ENCODE measurements at regions not wholly inside any gene's neighbourhood (a gene's known extent, or its start where the extent isn't known, plus 50 kb on each side); places are given as distances from the start of the nearest gene placed in this dataset.
"Not testable (repeated sequence)": the region's sequence is repeated elsewhere in the genome, so short reads cannot be mapped to it uniquely, and the experiment has no call there.

DNA sequence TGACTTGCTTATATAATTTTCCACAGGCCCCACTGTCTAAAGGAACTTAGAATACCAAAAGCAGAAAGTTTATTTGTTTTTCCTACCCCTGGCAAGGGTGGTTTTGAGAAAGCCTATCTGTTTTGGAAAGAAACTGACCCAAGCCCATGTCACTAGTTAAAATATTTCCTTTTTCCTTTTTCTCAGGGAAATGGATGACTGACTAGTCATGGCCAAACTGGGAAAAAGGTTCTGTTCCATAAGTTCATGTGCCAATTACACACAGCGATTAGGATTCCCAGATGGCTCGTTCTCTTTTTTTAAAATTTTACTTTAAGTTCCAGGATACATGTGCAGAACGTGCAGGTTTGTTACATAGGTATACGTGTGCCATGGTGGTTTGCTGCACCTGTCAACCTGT is 157.8 kb downstream of the IGLL1 start:
- H2BK15ac ChIP-seq (ENCODE audit: low read length); H2BK12ac ChIP-seq (ENCODE audit: low read depth, low read length); H3K9me3 ChIP-seq (ENCODE audit: insufficient read depth in 2 of 2, low read depth in 1 of 2, low read length in 1 of 2); H3K56ac ChIP-seq (replicated peaks; ENCODE audit: insufficient read length, low read depth, low read length); H3K9ac ChIP-seq (replicated peaks in 1 of 4; ENCODE audit: extremely low read depth in 1 of 4, low read depth in 3 of 4, low read length in 3 of 4); H4K8ac ChIP-seq (ENCODE audit: extremely low read depth, insufficient read depth, low read length); H2BK120ac ChIP-seq (replicated peaks; ENCODE audit: low read depth, low read length); H4K91ac ChIP-seq (replicated peaks; ENCODE audit: insufficient read length, low read length); H2AK5ac ChIP-seq (ENCODE audit: low read depth, low read length); POLR2A ChIA-PET (ENCODE audit: partially characterized antibody); H3K79me1 ChIP-seq (ENCODE audit: low read depth, low read length); H4K5ac ChIP-seq (ENCODE audit: insufficient read length, low read depth, low read length); H3K4ac ChIP-seq (replicated peaks; ENCODE audit: insufficient read length, low read depth, low read length); H3K27ac ChIP-seq (ENCODE audit: low read depth, low read length); H3K4me1 ChIP-seq (replicated peaks in 1 of 4; ENCODE audit: control insufficient read depth in 3 of 4, insufficient read depth in 4 of 4, low read length in 3 of 4); CTCF ChIA-PET (ENCODE audit: partially characterized antibody); FAIRE-seq; H3K18ac ChIP-seq (ENCODE audit: extremely low read depth, low read length); H4K20me1 ChIP-seq (replicated peaks in 1 of 2; ENCODE audit: control insufficient read depth in 1 of 2, insufficient read depth in 2 of 2, low read length in 2 of 2); H2BK20ac ChIP-seq (ENCODE audit: low read length); H3K4me2 ChIP-seq (ENCODE audit: insufficient read depth in 1 of 2, low read depth in 2 of 2, low read length in 2 of 2); H3K14ac ChIP-seq (ENCODE audit: insufficient read length); H2AFZ ChIP-seq (ENCODE audit: low read length); H3K27me3 ChIP-seq (replicated peaks in 1 of 4; ENCODE audit: control insufficient read depth in 3 of 4, extremely low read depth in 1 of 4, insufficient read depth in 3 of 4, low read length in 3 of 4); H3K79me2 ChIP-seq (ENCODE audit: control insufficient read depth in 1 of 2, insufficient read depth in 2 of 2, low read length in 2 of 2); H2BK5ac ChIP-seq (ENCODE audit: low read depth, low read length); H3K4me3 ChIP-seq (ENCODE audit: extremely low read depth in 1 of 4, insufficient read depth in 2 of 4, low read depth in 3 of 4, low read length in 4 of 4); H3K36me3 ChIP-seq (ENCODE audit: control insufficient read depth in 2 of 4, insufficient read depth in 4 of 4, low read length in 3 of 4); H3K23ac ChIP-seq (ENCODE audit: insufficient read length); H3K23me2 ChIP-seq (ENCODE audit: low read depth, low read length); DNase-seq (ENCODE audit: low read depth in 1 of 2, low spot score in 2 of 2): not testable (repeated sequence)
- WGBS, 2 experiments (ENCODE audit: extremely low coverage in 1 of 2, insufficient coverage in 1 of 2, insufficient read length in 1 of 2, insufficient replicate concordance in 2 of 2, low coverage in 1 of 2, low lambda C conversion rate in 2 of 2, missing lambda C conversion rate in 1 of 2), result 91% methylated on average over 4 of the region's 4 CpGs; no CpG with 5 or more reads in 1 of the 2 experiments

DNA sequence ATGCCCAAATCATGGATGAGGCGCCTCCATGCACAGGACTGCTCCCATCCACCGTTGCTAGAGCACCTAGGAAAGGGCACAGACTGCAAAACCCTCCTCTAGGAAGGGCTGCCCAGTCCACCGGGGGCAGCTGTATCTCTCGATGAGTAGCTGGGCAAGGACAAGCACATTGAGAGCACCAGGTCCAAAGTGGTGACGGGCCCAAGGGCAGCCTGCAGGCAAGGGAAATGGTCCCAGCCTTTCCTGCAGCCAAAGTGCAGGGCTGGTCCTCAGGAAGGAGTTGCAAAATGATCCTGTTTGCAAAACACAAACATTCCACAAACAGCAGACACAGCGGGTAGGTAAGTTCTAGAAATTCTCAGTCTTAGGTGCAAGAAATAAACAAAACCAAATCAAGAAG is 158.8 kb downstream of the IGLL1 start:
- H3K9me3 ChIP-seq (ENCODE audit: insufficient read depth in 2 of 2, low read depth in 1 of 2, low read length in 1 of 2); H4K91ac ChIP-seq (replicated peaks; ENCODE audit: insufficient read length, low read length); H4K20me1 ChIP-seq (replicated peaks in 1 of 2; ENCODE audit: control insufficient read depth in 1 of 2, insufficient read depth in 2 of 2, low read length in 2 of 2); H3K4ac ChIP-seq (replicated peaks; ENCODE audit: insufficient read length, low read depth, low read length); H3K36me3 ChIP-seq (ENCODE audit: control insufficient read depth in 2 of 4, insufficient read depth in 4 of 4, low read length in 3 of 4); H3K14ac ChIP-seq (ENCODE audit: insufficient read length); H3K23ac ChIP-seq (ENCODE audit: insufficient read length); H2BK20ac ChIP-seq (ENCODE audit: low read length); H2AK5ac ChIP-seq (ENCODE audit: low read depth, low read length); H3K56ac ChIP-seq (replicated peaks; ENCODE audit: insufficient read length, low read depth, low read length); DNase-seq (ENCODE audit: low read depth in 1 of 2, low spot score in 2 of 2); CTCF ChIA-PET (ENCODE audit: partially characterized antibody); H2BK120ac ChIP-seq (replicated peaks; ENCODE audit: low read depth, low read length); H2BK15ac ChIP-seq (ENCODE audit: low read length); H2BK12ac ChIP-seq (ENCODE audit: low read depth, low read length); POLR2A ChIA-PET (ENCODE audit: partially characterized antibody); H3K27me3 ChIP-seq (replicated peaks in 1 of 4; ENCODE audit: control insufficient read depth in 3 of 4, extremely low read depth in 1 of 4, insufficient read depth in 3 of 4, low read length in 3 of 4); H3K18ac ChIP-seq (ENCODE audit: extremely low read depth, low read length); H4K5ac ChIP-seq (ENCODE audit: insufficient read length, low read depth, low read length); H3K79me1 ChIP-seq (ENCODE audit: low read depth, low read length); H3K4me3 ChIP-seq (ENCODE audit: extremely low read depth in 1 of 4, insufficient read depth in 2 of 4, low read depth in 3 of 4, low read length in 4 of 4); H3K4me2 ChIP-seq (ENCODE audit: insufficient read depth in 1 of 2, low read depth in 2 of 2, low read length in 2 of 2); H2BK5ac ChIP-seq (ENCODE audit: low read depth, low read length); H3K79me2 ChIP-seq (ENCODE audit: control insufficient read depth in 1 of 2, insufficient read depth in 2 of 2, low read length in 2 of 2); H4K8ac ChIP-seq (ENCODE audit: extremely low read depth, insufficient read depth, low read length); H3K4me1 ChIP-seq (replicated peaks in 1 of 4; ENCODE audit: control insufficient read depth in 3 of 4, insufficient read depth in 4 of 4, low read length in 3 of 4); H2AFZ ChIP-seq (ENCODE audit: low read length); H3K27ac ChIP-seq (ENCODE audit: low read depth, low read length); H3K9ac ChIP-seq (replicated peaks in 1 of 4; ENCODE audit: extremely low read depth in 1 of 4, low read depth in 3 of 4, low read length in 3 of 4); H3K23me2 ChIP-seq (ENCODE audit: low read depth, low read length): not testable (repeated sequence)
- FAIRE-seq, result peak; percentile 7
- 82% methylated on average over 6 of the region's 6 CpGs; no CpG with 5 or more reads in 1 of the 2 experiments for WGBS, 2 experiments (ENCODE audit: extremely low coverage in 1 of 2, insufficient coverage in 1 of 2, insufficient read length in 1 of 2, insufficient replicate concordance in 2 of 2, low coverage in 1 of 2, low lambda C conversion rate in 2 of 2, missing lambda C conversion rate in 1 of 2)

Measured in H1 (cell line).